ENCODE measurements at regions not wholly inside any gene's neighbourhood (a gene's known extent, or its start where the extent isn't known, plus 50 kb on each side); places are given as distances from the start of the nearest gene placed in this dataset.

- TF ChIP-seq, protein P1, sequence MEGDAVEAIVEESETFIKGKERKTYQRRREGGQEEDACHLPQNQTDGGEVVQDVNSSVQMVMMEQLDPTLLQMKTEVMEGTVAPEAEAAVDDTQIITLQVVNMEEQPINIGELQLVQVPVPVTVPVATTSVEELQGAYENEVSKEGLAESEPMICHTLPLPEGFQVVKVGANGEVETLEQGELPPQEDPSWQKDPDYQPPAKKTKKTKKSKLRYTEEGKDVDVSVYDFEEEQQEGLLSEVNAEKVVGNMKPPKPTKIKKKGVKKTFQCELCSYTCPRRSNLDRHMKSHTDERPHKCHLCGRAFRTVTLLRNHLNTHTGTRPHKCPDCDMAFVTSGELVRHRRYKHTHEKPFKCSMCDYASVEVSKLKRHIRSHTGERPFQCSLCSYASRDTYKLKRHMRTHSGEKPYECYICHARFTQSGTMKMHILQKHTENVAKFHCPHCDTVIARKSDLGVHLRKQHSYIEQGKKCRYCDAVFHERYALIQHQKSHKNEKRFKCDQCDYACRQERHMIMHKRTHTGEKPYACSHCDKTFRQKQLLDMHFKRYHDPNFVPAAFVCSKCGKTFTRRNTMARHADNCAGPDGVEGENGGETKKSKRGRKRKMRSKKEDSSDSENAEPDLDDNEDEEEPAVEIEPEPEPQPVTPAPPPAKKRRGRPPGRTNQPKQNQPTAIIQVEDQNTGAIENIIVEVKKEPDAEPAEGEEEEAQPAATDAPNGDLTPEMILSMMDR (IDR thresholded peaks at IDR 0.05), result no peak
- peak; percentile 24 for ATAC-seq (ENCODE audit: low FRiP score)
- DNase-seq (ENCODE audit: low spot score), result no peak
Observed at GRCh38 chr3:107986505-107986904, 104.3 kb downstream of the CD47 start.

DNA sequence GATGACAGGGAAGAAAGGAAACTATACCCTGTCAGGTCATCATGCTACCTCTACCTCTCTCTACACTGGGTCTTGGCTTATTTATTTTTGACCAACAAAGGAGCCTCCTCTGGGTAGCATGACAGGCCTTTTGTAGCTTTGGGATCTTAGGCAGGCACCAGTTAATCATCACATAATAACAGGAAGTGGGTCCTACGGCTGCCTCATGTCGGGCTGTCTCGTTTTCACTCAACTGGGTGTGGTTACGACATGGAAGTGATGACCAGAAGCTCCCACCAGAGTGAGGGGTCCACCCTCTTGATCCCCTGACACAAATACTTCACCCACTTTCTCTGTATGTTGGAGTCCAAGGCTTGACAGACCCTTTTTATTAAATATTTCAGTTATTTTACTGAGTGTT, 105.3 kb downstream of the CD47 start:
- no peak for ATAC-seq (ENCODE audit: low FRiP score)
- TF ChIP-seq, protein P1 (IDR thresholded peaks at IDR 0.05), result no peak
- no peak for DNase-seq (ENCODE audit: low spot score)

GRCh38 chr3:107983247-107983646, 107.6 kb downstream of the CD47 start:
- ATAC-seq (ENCODE audit: low FRiP score) (no peak), DNase-seq (ENCODE audit: low spot score) (no peak)
- TF ChIP-seq, protein P1 (IDR thresholded peaks at IDR 0.05), result no peak

GRCh38 chr3:107982165-107982564, 108.7 kb downstream of the CD47 start:
- TF ChIP-seq, protein P1 (IDR thresholded peaks at IDR 0.05), result no peak
- no peak for DNase-seq (ENCODE audit: low spot score)
- no peak for ATAC-seq (ENCODE audit: low FRiP score)

- DNase-seq (ENCODE audit: low spot score) (no peak), ATAC-seq (ENCODE audit: low FRiP score) (no peak)
- TF ChIP-seq, protein P1 (IDR thresholded peaks at IDR 0.05), result no peak
Observed at GRCh38 chr3:107981471-107982111, 109.2 kb downstream of the CD47 start.

DNA sequence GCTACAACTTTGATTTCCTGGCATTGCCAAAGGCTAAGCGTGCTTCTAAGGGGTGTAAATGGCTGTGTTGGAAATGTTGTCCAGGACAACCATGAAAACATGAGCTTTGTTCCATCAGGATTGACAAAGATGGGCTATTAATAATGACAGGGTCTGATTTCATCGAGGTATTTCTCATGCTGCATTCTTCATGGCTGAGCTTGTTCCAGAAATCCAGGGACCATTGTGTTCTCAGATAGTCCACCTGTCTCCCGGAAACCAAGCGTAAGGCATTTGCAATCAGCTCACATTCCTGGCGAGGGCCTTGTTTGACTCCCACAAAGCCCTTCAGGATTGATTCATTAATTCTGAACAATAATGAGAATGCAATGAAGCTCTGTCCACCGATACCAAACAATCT, 111.3 kb downstream of the CD47 start:
- TF ChIP-seq, protein P1 (IDR thresholded peaks at IDR 0.05), result no peak
- ATAC-seq (ENCODE audit: low FRiP score), result peak; percentile 61
- no peak for DNase-seq (ENCODE audit: low spot score)

All from omental fat pad (tissue), 3 donors.